ENCODE measurements at regions not wholly inside any gene's neighbourhood (a gene's known extent, or its start where the extent isn't known, plus 50 kb on each side); places are given as distances from the start of the nearest gene placed in this dataset.
"Not testable (repeated sequence)": the region's sequence is repeated elsewhere in the genome, so short reads cannot be mapped to it uniquely, and the experiment has no call there.

DNA sequence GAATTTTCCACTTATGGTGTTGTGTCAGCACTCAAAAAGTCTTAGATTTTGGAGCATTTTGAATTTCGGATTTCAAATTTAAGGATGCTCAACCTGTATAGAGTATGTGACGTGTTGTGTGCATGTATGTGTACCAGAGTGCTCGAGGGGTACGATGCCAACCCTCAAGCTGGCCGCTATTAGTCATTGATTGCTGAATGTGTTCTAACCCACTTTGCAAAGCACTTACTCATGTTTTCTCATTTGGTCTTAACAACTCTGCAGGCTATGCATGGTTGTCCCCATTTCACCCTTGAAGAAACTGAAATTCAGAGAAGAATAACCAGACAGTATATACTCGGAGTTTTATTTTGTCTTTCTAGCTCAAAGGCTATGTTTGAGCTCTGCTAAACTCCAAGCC, 196.4 kb upstream of the TENM4 start:
- intact Hi-C loops (cut with DNase I), result no loop called here
- no peak for DNase-seq

GRCh38 chr11:79634905-79635304, 194.1 kb upstream of the TENM4 start:
- intact Hi-C loops (cut with DNase I), result no loop called here
- DNase-seq, result no peak

GRCh38 chr11:79627281-79627680, 186.5 kb upstream of the TENM4 start:
- intact Hi-C loops (cut with DNase I), result no loop called here
- no peak for DNase-seq

DNA sequence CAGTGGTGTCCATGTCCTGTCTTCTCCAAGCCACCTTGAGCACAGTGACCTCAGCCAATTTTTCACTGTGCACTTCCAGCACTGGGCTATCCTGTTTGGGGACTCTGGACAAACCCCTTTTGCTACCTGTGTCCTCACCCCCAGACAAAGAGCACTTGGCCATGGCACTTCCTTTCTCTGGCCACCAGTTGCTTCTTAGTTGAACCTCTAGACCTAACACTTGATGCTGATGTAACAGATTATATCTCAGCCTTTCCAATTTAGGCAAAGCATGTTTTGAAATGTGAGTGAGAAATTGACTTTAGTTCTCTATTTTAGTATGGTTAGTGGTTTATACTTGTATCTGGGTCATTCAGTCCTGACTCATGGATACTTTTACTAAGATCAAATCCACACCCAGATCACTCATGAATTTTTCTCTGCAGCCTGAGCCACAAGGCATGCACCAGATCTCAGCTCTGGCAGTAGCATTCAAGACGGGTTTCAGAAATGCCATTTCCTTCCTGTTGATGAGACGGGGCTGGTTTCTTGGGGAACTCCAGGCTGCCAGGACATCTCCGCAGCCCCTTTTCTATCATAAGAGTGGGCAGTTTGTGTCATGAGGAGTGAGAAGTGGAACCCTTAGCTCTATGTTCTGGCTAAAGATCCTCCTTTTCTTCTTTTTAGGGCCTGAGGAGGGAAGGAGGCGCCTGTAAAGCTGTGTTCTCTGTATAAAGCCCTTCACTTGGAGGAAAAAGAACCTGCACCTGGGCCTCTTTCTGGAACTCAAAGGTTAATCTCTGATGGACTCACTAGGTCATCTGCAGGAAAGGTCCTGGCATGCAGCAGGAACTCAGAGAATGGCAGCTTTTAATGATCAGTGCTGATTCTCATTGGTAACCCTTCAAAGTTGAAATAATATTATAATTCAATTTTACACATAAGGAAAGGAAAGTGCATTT, 185.6 kb upstream of the TENM4 start:
- intact Hi-C loops (cut with DNase I), result no loop called here
- no peak for DNase-seq

DNA sequence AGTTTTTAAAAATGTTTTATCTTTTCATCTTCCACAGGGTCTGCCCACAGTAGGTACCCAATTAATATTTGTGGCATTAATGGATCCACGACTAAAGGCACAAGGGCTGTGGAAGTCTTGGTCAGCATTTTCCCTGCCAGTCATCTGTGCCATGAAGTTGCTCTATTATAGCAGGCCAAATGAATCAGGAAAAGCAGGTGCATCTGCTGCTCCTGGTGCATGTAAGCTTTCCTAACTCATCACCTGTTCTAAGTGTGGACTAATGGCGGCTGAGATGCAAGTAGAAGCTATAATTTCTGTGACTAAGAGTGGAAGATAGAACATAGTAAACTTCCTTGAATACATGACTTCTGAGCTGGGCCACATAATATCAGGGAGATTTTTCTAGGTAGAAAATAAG, 182.5 kb upstream of the TENM4 start:
- DNase-seq, result no peak
- intact Hi-C loops (cut with DNase I), result no loop called here

DNA sequence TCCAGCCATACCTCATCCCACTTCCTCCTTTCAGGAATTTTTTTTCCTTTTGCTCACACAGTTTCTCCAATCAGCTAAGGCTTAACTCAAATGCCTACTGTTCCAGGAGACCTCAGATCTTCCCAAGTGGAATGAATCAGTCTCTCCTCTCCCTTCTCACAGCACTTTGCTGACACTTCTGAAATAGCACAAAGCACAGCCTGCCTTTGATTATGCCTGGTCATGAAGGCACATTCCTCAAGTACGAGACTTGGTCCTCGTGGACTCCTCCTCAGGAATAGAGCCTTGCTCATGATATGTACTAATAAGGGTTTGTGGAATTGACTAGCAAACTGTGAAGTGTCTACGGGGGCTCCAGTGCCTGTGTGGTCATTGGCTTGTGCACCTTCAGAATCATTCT, 176.7 kb upstream of the TENM4 start:
- intact Hi-C loops (cut with DNase I), result no loop called here
- no peak for DNase-seq

GRCh38 chr11:79616392-79616851, 175.6 kb upstream of the TENM4 start:
- DNase-seq, result no peak
- intact Hi-C loops (cut with DNase I), result no loop called here

- intact Hi-C loops (cut with DNase I), result no loop called here
- no peak for DNase-seq
Observed at GRCh38 chr11:79615425-79615824, 174.6 kb upstream of the TENM4 start.

- intact Hi-C loops (cut with DNase I), result no loop called here
- no peak for DNase-seq
Observed at GRCh38 chr11:79610678-79611077, 169.8 kb upstream of the TENM4 start.

- DNase-seq, result no peak
Observed at GRCh38 chr11:79610139-79610538, 169.3 kb upstream of the TENM4 start.

GRCh38 chr11:79609511-79609910, 168.7 kb upstream of the TENM4 start:
- DNase-seq, result no peak
- intact Hi-C loops (cut with DNase I), result no loop called here

More at GRCh38 chr11:79610139-79610538, 169.3 kb upstream of the TENM4 start:
- intact Hi-C loops (cut with DNase I), result no loop called here

DNA sequence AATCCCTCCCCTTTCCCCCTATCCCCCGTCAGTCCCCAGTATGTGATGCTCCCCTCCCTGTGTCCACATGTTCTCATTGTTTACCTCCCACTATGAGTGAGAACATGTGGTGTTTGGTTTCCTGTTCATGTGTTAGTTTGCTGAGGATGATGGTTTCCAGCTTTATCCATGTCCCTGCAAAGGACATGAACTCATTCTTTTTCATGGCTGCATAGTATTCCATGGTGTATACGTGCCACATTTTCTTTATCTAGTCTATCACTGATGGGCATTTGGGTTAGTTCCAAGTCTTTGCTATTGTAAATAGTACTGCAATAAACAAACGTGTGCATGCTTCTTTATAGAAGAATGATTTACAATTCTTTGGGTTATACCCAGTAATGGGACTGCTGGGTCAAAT, 165.6 kb upstream of the TENM4 start:
- DNase-seq; intact Hi-C loops (cut with DNase I): not testable (repeated sequence)

DNA sequence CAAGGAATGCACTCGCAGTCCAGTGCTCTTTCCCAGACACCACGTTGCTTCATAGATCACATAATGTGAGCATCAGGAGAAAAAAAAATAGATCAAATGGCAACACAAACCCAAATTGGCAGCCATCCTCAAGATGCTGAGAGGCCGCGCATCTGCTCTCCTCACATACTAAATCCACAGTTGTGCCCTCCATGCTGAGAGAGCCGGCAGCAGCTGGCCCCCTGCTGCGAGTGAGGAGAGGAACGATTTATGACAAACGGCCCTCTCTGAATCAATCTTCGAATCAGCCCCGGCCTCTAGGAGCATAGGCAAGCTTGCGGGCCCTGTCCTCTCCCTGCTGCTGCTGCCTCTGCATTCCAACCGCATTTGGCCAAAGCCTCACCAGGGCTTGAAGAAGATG, 159.9 kb upstream of the TENM4 start:
- intact Hi-C loops (cut with DNase I), result no loop called here
- peak in 1 of 10 donors; percentile 74 for DNase-seq

GRCh38 chr11:79594834-79595233, 154.0 kb upstream of the TENM4 start:
- intact Hi-C loops (cut with DNase I), result no loop called here
- no peak for DNase-seq

DNA sequence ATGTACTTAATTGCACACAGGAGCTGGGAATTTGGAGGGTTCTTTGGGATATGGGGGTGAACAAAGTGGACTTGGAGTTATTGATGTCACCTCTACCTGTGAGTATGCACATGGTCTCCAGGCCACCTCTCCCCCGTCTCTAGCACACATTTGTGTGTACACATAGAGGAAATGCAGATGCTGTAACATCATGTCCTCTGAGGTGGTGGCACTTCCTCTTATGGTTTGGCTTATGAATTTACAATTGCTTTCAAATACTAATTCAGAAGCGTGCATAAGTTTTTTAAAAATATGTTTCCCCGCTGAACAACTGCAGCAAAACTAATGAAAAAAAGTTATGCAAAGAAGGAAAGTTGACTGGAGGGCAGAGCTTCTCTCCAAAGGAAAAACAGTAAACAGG, 152.0 kb upstream of the TENM4 start:
- intact Hi-C loops (cut with DNase I), result no loop called here
- DNase-seq, result no peak

- intact Hi-C loops (cut with DNase I), result no loop called here
- DNase-seq, result no peak
Observed at GRCh38 chr11:79592406-79592805, 151.6 kb upstream of the TENM4 start.

DNA sequence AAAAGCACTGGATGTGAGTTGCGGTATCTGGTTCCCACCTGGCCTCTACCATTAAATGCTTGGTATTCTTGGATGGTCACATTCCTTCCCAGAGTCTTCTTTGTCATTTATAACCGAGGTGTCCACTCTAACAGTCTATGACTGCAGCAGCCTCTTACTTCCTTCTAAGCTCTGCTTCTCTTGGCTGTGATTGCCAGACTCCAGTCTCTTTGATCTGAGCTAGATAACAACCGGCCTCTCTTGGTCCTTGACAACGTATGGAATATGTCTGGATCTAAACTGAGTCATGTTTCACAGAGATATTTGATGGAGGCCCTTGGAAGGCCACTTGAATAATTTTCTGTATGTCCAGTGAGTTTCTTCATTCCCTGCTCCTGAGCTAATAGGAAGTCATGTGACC, 141.6 kb upstream of the TENM4 start:
- no peak for DNase-seq
- intact Hi-C loops (cut with DNase I), result no loop called here

- intact Hi-C loops (cut with DNase I), result no loop called here
- DNase-seq, result no peak
Observed at GRCh38 chr11:79579063-79579462, 138.2 kb upstream of the TENM4 start.

DNA sequence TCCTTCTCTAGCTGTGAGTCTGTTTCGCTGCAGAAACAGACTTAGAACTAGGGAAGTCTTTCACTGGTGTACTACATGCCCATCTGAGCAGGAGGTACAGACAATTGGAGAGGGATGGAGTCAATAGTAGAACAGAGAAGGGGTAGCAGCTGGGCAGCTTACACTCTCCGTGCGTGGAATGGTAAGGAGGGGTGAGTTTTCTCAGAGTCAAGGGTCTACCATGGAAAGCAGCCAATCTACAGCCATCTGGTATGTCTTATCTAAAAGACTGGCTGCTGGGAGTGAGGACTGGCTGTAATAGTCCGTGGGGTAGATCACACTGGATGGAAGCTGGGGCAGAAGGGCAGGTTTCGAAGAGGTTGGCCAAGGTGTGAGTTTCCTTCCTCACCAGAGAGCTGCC, 137.3 kb upstream of the TENM4 start:
- DNase-seq, result no peak
- intact Hi-C loops (cut with DNase I), result no loop called here

DNA sequence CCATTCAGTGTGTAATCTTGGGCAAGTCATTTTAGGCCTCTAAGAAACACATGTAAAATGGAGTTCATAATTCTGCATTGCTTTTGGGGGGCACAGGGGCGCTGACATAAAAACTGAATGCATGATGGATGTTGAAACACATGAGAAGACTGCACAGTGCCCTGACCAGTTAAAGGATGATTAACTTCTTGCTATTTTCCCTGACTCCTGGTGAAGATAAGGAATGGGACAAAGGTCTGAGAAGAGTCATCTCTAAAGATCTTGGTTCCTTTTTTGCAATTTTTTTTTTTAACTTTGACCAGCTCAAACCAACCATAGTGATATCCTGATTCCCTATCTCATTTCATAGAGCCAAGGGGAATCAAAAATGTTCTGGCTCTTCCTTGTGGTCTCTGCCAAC, 134.9 kb upstream of the TENM4 start:
- intact Hi-C loops (cut with DNase I), result no loop called here
- no peak for DNase-seq

DNA sequence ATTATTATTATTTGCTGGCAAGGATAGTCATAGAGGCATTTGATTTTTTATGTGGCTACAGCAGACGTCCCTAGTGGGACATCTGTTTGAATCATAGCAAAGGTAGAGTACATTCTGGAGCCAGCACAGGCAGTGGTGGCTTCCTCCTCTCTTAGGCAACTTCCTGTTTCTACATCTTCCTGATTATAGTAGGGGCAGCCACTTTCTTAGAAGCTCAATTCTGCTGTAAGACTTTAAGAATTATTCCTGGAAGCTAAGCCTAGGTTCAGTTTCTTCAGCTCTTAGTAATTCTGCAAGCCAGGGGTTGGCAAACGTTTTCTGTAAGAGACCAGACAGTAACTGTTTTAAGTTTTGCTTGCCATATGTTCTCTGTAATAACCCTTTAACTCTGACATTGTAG, 129.3 kb upstream of the TENM4 start:
- no peak for DNase-seq
- intact Hi-C loops (cut with DNase I), result no loop called here

- no peak for DNase-seq
- intact Hi-C loops (cut with DNase I), result no loop called here
Observed at GRCh38 chr11:79564288-79564925, 123.6 kb upstream of the TENM4 start.
